Neural cell (in vitro differentiated cells): ENCODE measurements at regions not wholly inside any gene's neighbourhood (a gene's known extent, or its start where the extent isn't known, plus 50 kb on each side); places are given as distances from the start of the nearest gene placed in this dataset.

Experiments used
- CTCF ChIP-seq: fragments of 450-650 bp; IDR thresholded peaks from 2 replicates; pipeline ENCODE4 v1.5.1; 2014; ENCODE audit warnings: antibody characterized with exemption, mild to moderate bottlenecking, moderate library complexity; ENCODE audit not compliant: poor library complexity, severe bottlenecking
- TAF1 ChIP-seq: IDR thresholded peaks from 2 replicates; pipeline ENCODE4 v1.6.1; 2012; ENCODE audit warnings: low read depth

GRCh38 chr15:69767191-69767590, 314.6 kb downstream of the RPLP1 start:
- TF ChIP-seq CTCF (no peak), TAF1 (no peak)
